ENCODE measurements at regions not wholly inside any gene's neighbourhood (a gene's known extent, or its start where the extent isn't known, plus 50 kb on each side); places are given as distances from the start of the nearest gene placed in this dataset.

DNA sequence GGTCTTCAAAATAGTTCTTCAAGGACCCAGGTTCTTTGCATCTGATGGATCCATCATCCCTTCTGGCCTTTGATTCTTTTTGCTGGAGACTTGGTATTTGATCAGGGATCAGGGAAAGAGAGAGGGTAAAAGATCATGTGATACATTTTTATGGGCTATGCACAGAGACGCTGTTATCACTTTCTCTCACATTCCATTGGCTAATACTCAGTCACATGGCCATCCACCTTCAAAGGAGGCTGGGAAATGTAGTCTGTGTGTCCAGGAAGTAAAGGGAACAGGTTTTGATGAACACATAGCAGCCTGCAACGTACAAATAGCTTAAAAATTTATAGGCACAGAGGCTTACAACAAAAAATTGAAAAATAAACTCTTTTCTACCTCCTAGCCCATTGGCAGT, 629.6 kb upstream of the FANCL start:
- H3K27ac ChIP-seq (ENCODE audit: low read depth, low read length) = no peak overlapping the region
- no peak overlapping the region for H3K27ac Mint-ChIP-seq
- peaks cover 0 to 5% (median 3%) of the 10 kb centered on the region in 8 donors for H3K9me3 Mint-ChIP-seq
- H3K4me3 Mint-ChIP-seq = no peak overlapping the region
- H3K4me1 ChIP-seq (ENCODE audit: insufficient read depth, low read length) = no peaks in the 10 kb centered on the region
- H3K4me1 Mint-ChIP-seq = peaks cover 0 to 2% (median 0%) of the 10 kb centered on the region in 4 donors
- no peaks in the 10 kb centered on the region for H3K27me3 ChIP-seq (ENCODE audit: insufficient read depth, low read length)
- DNase-seq = no peak
- no peak overlapping the region for H3K4me3 ChIP-seq (ENCODE audit: low read length in 2 of 2)
- H3K9me3 ChIP-seq (ENCODE audit: control insufficient read depth in 1 of 2, low read length in 2 of 2) = no peaks in the 10 kb centered on the region
- intact Hi-C loops (cut with micrococcal nuclease) = loop anchor here (10.0 kb wide), 1 partner anchor 966 kb away; no protein-coding TSS in a partner anchor
- ChIA-PET CTCF (ENCODE audit: partially characterized antibody) (interaction anchor here (0.5 kb wide), 1 partner anchor 1111 kb away, joined by 3 read pairs; no protein-coding TSS in a partner anchor), POLR2A (ENCODE audit: partially characterized antibody) (no interaction called here)
- H3K36me3 Mint-ChIP-seq = no peaks in the 10 kb centered on the region
- no peaks in the 10 kb centered on the region for H3K36me3 ChIP-seq (ENCODE audit: insufficient read depth, low read length)
- H3K27me3 Mint-ChIP-seq = peaks cover 0 to 2% of the 10 kb centered on the region in 2 donors

DNA sequence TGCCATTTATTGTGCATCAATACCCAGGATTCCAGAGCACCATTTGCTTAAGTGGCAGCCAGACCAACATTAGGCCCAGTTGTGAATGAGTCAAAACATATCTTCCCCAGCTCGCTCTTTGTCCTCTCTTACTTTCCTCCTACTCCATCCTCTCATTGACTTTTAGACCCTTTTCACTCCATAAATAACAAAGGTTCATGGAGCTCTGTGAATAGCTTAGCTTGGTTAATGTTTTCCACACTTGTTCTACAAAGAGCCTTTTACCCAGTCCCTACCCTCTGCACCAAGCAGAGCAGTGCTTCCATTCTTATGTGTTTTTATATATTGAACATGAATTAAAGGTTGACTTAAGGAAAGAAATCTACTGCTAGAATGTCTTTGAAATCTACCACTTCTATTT, 625.8 kb upstream of the FANCL start:
- Mint-ChIP-seq H3K4me3 (no peak overlapping the region), H3K9me3 (peaks cover 0 to 7% (median 3%) of the 10 kb centered on the region in 8 donors), H3K27me3 (peaks cover 0 to 2% of the 10 kb centered on the region in 2 donors), H3K4me1 (peaks cover 0 to 2% (median 0%) of the 10 kb centered on the region in 4 donors), H3K36me3 (no peaks in the 10 kb centered on the region), H3K27ac (no peak overlapping the region)
- Histone ChIP-seq H3K4me3 (ENCODE audit: low read length in 2 of 2) (no peak overlapping the region), H3K9me3 (ENCODE audit: control insufficient read depth in 1 of 2, low read length in 2 of 2) (no peaks in the 10 kb centered on the region), H3K27ac (ENCODE audit: low read depth, low read length) (no peak overlapping the region), H3K27me3 (ENCODE audit: insufficient read depth, low read length) (no peaks in the 10 kb centered on the region), H3K36me3 (ENCODE audit: insufficient read depth, low read length) (no peaks in the 10 kb centered on the region), H3K4me1 (ENCODE audit: insufficient read depth, low read length) (no peaks in the 10 kb centered on the region)
- intact Hi-C loops (cut with micrococcal nuclease) = no loop called here
- CTCF ChIA-PET (ENCODE audit: partially characterized antibody) = no interaction called here
- POLR2A ChIA-PET (ENCODE audit: partially characterized antibody) = no interaction called here
- no peak for DNase-seq

DNA sequence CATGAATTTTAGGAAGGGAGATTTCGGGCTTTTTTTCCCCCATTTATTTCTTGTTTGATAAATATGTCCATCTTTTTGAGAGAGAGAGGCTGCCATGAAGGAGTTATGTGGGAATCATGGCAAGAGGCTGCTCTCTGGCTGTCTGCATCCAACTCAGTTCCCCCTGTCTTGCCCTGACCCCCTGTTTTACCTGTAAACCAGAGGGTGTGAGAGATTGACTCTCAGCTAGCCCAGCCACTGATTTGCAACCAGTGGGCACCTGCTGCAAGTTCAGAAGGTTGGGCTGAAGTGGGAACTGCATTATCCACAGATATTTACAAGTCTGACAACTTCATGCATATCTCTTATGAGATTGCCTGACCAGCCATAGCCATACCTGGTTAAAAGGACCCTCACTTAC, 625.4 kb upstream of the FANCL start:
- H3K4me3 Mint-ChIP-seq = no peak overlapping the region
- DNase-seq = no peak
- CTCF ChIA-PET (ENCODE audit: partially characterized antibody) = no interaction called here
- POLR2A ChIA-PET (ENCODE audit: partially characterized antibody) = no interaction called here
- Histone ChIP-seq H3K27me3 (ENCODE audit: insufficient read depth, low read length) (no peaks in the 10 kb centered on the region), H3K4me1 (ENCODE audit: insufficient read depth, low read length) (no peaks in the 10 kb centered on the region), H3K4me3 (ENCODE audit: low read length in 2 of 2) (no peak overlapping the region), H3K27ac (ENCODE audit: low read depth, low read length) (no peak overlapping the region), H3K9me3 (ENCODE audit: control insufficient read depth in 1 of 2, low read length in 2 of 2) (no peaks in the 10 kb centered on the region), H3K36me3 (ENCODE audit: insufficient read depth, low read length) (no peaks in the 10 kb centered on the region)
- peaks cover 0 to 2% (median 0%) of the 10 kb centered on the region in 4 donors for H3K4me1 Mint-ChIP-seq
- H3K36me3 Mint-ChIP-seq = no peaks in the 10 kb centered on the region
- H3K9me3 Mint-ChIP-seq = peaks cover 0 to 10% (median 4%) of the 10 kb centered on the region in 8 donors
- peaks cover 0 to 2% of the 10 kb centered on the region in 2 donors for H3K27me3 Mint-ChIP-seq
- H3K27ac Mint-ChIP-seq = no peak overlapping the region
- intact Hi-C loops (cut with micrococcal nuclease) = no loop called here

DNA sequence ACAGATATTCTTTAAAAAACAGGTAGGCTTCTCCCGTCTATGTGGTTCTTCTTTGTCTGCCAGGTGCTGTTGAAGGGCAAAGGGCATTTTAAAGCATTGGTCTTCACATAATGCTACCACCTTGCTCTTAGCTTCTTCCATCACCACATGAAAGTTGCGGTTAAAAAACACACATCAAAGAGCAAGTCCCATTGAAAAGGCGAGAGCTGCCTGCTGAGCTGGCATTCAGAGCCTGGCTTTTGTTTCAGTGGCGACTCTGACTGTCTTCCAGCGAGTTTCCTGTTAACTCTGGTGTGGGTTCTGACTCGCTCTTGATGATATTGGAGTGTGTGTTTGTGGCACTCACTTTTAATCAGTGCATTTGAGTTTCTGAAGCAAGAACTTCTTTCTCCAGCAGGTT, 624.9 kb upstream of the FANCL start:
- Mint-ChIP-seq H3K4me1 (peaks cover 0 to 2% (median 0%) of the 10 kb centered on the region in 4 donors), H3K9me3 (peaks cover 0 to 10% (median 4%) of the 10 kb centered on the region in 8 donors), H3K4me3 (no peak overlapping the region), H3K36me3 (no peaks in the 10 kb centered on the region), H3K27ac (no peak overlapping the region), H3K27me3 (peaks cover 0 to 2% of the 10 kb centered on the region in 2 donors)
- Histone ChIP-seq H3K36me3 (ENCODE audit: insufficient read depth, low read length) (no peaks in the 10 kb centered on the region), H3K27ac (ENCODE audit: low read depth, low read length) (no peak overlapping the region), H3K27me3 (ENCODE audit: insufficient read depth, low read length) (no peaks in the 10 kb centered on the region), H3K4me3 (ENCODE audit: low read length in 2 of 2) (no peak overlapping the region), H3K9me3 (ENCODE audit: control insufficient read depth in 1 of 2, low read length in 2 of 2) (no peaks in the 10 kb centered on the region), H3K4me1 (ENCODE audit: insufficient read depth, low read length) (no peaks in the 10 kb centered on the region)
- intact Hi-C loops (cut with micrococcal nuclease) = no loop called here
- ChIA-PET POLR2A (ENCODE audit: partially characterized antibody) (no interaction called here), CTCF (ENCODE audit: partially characterized antibody) (no interaction called here)
- DNase-seq = no peak

DNA sequence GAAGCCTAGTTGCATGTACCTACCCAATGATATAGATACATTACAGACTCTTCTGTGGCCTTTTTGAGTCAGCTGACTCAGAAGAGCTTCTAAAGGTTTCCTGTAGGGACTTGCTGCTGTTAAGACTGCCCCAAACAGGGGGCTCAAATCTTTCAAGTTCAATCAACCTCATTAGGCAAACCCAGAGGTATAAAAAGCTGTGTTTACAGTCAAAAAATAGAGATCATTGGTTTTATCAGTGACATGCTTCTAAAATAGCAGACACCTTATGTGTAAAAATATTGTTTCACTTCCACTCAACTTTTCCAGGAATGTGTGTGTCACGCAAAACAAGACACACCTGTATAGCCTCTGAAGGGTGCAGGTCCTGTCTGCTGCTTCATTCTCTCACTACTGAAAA, 624.3 kb upstream of the FANCL start:
- CTCF ChIA-PET (ENCODE audit: partially characterized antibody) = no interaction called here
- peaks cover 0 to 10% (median 3%) of the 10 kb centered on the region in 8 donors for H3K9me3 Mint-ChIP-seq

DNA sequence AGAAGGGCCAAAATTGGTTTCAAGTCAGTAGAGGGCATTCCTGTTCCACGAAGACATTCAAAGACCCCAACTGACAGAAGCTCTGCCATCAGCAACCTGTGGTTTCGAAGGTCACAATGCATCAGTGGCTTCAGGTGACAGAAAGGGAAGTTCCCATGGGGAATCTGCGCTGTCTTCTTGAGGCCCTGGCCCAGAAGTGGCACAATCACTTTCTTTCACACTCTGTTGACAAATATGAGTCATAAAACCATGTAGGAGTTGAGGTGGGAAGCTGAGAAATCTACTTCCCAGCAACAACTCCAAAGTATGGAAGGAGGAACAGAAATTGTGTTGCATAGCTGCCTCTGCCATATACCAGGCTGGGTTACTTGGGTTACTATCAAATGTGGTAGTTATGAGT, 621.1 kb upstream of the FANCL start:
- peaks cover 0 to 7% (median 4%) of the 10 kb centered on the region in 8 donors for H3K9me3 Mint-ChIP-seq
- Histone ChIP-seq H3K9me3 (ENCODE audit: control insufficient read depth in 1 of 2, low read length in 2 of 2) (no peaks in the 10 kb centered on the region), H3K4me1 (ENCODE audit: insufficient read depth, low read length) (no peaks in the 10 kb centered on the region), H3K36me3 (ENCODE audit: insufficient read depth, low read length) (no peaks in the 10 kb centered on the region), H3K27ac (ENCODE audit: low read depth, low read length) (no peak overlapping the region), H3K4me3 (ENCODE audit: low read length in 2 of 2) (no peak overlapping the region), H3K27me3 (ENCODE audit: insufficient read depth, low read length) (no peaks in the 10 kb centered on the region)
- DNase-seq = no peak
- intact Hi-C loops (cut with micrococcal nuclease) = no loop called here
- no peak overlapping the region for H3K4me3 Mint-ChIP-seq
- POLR2A ChIA-PET (ENCODE audit: partially characterized antibody) = no interaction called here
- peaks cover 0 to 2% of the 10 kb centered on the region in 2 donors for H3K27me3 Mint-ChIP-seq
- H3K36me3 Mint-ChIP-seq = no peaks in the 10 kb centered on the region
- peaks cover 0 to 2% (median 0%) of the 10 kb centered on the region in 4 donors for H3K4me1 Mint-ChIP-seq
- H3K27ac Mint-ChIP-seq = no peak overlapping the region
- CTCF ChIA-PET (ENCODE audit: partially characterized antibody) = no interaction called here

More for the DNA sequence above, 624.3 kb upstream of the FANCL start:
- no peaks in the 10 kb centered on the region for H3K9me3 ChIP-seq (ENCODE audit: control insufficient read depth in 1 of 2, low read length in 2 of 2)
- no peaks in the 10 kb centered on the region for H3K36me3 ChIP-seq (ENCODE audit: insufficient read depth, low read length)
- DNase-seq = no peak
- Mint-ChIP-seq H3K27ac (no peak overlapping the region), H3K27me3 (peaks cover 0 to 2% of the 10 kb centered on the region in 2 donors), H3K4me3 (no peak overlapping the region), H3K36me3 (no peaks in the 10 kb centered on the region), H3K4me1 (peaks cover 0 to 2% (median 0%) of the 10 kb centered on the region in 4 donors)
- intact Hi-C loops (cut with micrococcal nuclease) = no loop called here
- POLR2A ChIA-PET (ENCODE audit: partially characterized antibody) = no interaction called here
- no peak overlapping the region for H3K27ac ChIP-seq (ENCODE audit: low read depth, low read length)
- H3K27me3 ChIP-seq (ENCODE audit: insufficient read depth, low read length) = no peaks in the 10 kb centered on the region
- H3K4me1 ChIP-seq (ENCODE audit: insufficient read depth, low read length) = no peaks in the 10 kb centered on the region
- H3K4me3 ChIP-seq (ENCODE audit: low read length in 2 of 2) = no peak overlapping the region

DNA sequence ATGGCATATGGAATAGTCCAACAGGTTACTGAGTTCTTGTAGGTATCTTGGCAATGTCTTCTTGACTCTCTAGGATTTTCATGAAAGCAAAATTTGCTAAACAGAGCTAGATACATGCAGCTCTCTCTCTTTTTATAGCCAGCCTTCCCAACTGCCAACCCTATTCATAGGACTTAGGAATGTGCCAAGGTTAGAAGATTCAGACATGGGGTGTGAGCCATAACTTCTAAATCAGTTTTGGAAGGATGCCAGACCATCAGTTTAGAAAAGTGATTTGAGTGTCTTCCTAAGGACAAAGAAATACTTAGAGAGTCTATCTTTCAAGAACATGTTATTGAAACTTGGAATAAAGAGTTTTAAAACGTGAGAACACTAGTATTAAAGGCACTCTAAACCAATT, 619.5 kb upstream of the FANCL start:
- no peaks in the 10 kb centered on the region for H3K27me3 Mint-ChIP-seq
- no peak overlapping the region for H3K27ac Mint-ChIP-seq
- H3K9me3 Mint-ChIP-seq = peaks cover 0 to 10% (median 3%) of the 10 kb centered on the region in 8 donors
- no peak overlapping the region for H3K4me3 ChIP-seq (ENCODE audit: low read length in 2 of 2)
- no peaks in the 10 kb centered on the region for H3K9me3 ChIP-seq (ENCODE audit: control insufficient read depth in 1 of 2, low read length in 2 of 2)
- intact Hi-C loops (cut with micrococcal nuclease) = no loop called here
- no peak overlapping the region for H3K4me3 Mint-ChIP-seq
- H3K36me3 ChIP-seq (ENCODE audit: insufficient read depth, low read length) = no peaks in the 10 kb centered on the region
- H3K4me1 ChIP-seq (ENCODE audit: insufficient read depth, low read length) = no peaks in the 10 kb centered on the region
- peaks cover 0 to 3% of the 10 kb centered on the region in 2 donors for H3K36me3 Mint-ChIP-seq
- CTCF ChIA-PET (ENCODE audit: partially characterized antibody) = interaction anchor here (1.0 kb wide), 1 partner anchor 21 kb away, joined by 3 read pairs; no protein-coding TSS in a partner anchor
- POLR2A ChIA-PET (ENCODE audit: partially characterized antibody) = no interaction called here
- no peak overlapping the region for H3K27ac ChIP-seq (ENCODE audit: low read depth, low read length)
- H3K4me1 Mint-ChIP-seq = no peaks in the 10 kb centered on the region
- H3K27me3 ChIP-seq (ENCODE audit: insufficient read depth, low read length) = no peaks in the 10 kb centered on the region
- DNase-seq = no peak

DNA sequence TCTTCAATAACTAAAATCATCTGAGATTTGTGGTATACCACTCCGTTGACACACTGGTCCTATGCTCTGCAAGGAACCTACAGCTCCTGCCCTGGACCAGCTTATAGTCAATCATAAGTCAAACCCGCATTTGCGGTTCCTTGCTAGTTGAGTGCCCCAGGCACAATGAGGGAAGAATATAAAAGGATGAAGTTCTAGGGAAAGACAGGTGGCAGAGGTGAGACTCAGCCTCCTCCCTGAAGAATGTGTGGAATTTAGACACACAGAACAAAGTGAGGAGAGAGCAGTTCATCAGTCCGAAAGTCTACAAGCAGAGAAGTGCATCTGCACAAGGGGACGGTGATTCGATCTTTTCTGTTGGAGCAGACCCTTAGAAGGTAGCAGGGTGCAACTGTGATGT, 615.0 kb upstream of the FANCL start:
- no peak overlapping the region for H3K27ac Mint-ChIP-seq
- H3K27me3 Mint-ChIP-seq = no peaks in the 10 kb centered on the region
- Histone ChIP-seq H3K4me3 (ENCODE audit: low read length in 2 of 2) (no peak overlapping the region), H3K27ac (ENCODE audit: low read depth, low read length) (no peak overlapping the region), H3K9me3 (ENCODE audit: control insufficient read depth in 1 of 2, low read length in 2 of 2) (no peaks in the 10 kb centered on the region), H3K27me3 (ENCODE audit: insufficient read depth, low read length) (no peaks in the 10 kb centered on the region), H3K4me1 (ENCODE audit: insufficient read depth, low read length) (no peaks in the 10 kb centered on the region), H3K36me3 (ENCODE audit: insufficient read depth, low read length) (no peaks in the 10 kb centered on the region)
- no peaks in the 10 kb centered on the region for H3K4me1 Mint-ChIP-seq
- ChIA-PET CTCF (ENCODE audit: partially characterized antibody) (no interaction called here), POLR2A (ENCODE audit: partially characterized antibody) (no interaction called here)
- intact Hi-C loops (cut with micrococcal nuclease) = no loop called here
- DNase-seq = no peak
- no peak overlapping the region for H3K4me3 Mint-ChIP-seq
- peaks cover 0 to 5% (median under 1%) of the 10 kb centered on the region in 8 donors for H3K9me3 Mint-ChIP-seq
- H3K36me3 Mint-ChIP-seq = peaks cover 0 to 3% of the 10 kb centered on the region in 2 donors
